NB4 (cell line): ENCODE measurements at regions not wholly inside any gene's neighbourhood (a gene's known extent, or its start where the extent isn't known, plus 50 kb on each side); places are given as distances from the start of the nearest gene placed in this dataset.

ENCODE experiments used
- MYC ChIP-seq: IDR thresholded peaks from 2 replicates; pipeline ENCODE4 v1.6.1; 2011; ENCODE audit warnings: low read depth, low read length
- POLR2A ChIP-seq: IDR thresholded peaks from 2 replicates; pipeline ENCODE4 v1.6.1; 2011; ENCODE audit warnings: mild to moderate bottlenecking; ENCODE audit not compliant: insufficient read length; ENCODE audit errors: extremely low read depth
- TF ChIP-seq, protein P1 (sequence below): IDR thresholded peaks from one replicate; pipeline ENCODE4 v1.5.1; 2012; ENCODE audit warnings: low read depth, low read length

DNA sequence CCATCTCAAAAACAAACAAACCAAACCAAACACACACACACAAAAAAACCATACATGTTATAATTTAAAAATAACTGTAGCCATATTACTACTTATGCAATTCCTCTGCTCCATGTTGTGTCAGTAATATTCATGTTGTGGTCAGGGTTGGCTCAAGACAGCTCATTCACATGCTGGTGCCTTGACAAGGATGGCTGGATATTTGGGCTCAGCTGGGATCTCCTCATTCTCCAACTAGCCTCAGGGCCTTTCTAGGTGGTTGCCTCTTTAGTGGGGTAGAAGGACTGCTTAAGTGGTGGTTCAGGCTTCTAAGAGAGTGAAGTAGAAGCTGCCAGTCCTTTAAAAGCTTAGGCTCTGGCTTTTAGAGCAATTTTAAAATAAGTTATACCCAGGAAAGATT is 189.3 kb downstream of the ADRA2A start:
- TF ChIP-seq, protein P1, sequence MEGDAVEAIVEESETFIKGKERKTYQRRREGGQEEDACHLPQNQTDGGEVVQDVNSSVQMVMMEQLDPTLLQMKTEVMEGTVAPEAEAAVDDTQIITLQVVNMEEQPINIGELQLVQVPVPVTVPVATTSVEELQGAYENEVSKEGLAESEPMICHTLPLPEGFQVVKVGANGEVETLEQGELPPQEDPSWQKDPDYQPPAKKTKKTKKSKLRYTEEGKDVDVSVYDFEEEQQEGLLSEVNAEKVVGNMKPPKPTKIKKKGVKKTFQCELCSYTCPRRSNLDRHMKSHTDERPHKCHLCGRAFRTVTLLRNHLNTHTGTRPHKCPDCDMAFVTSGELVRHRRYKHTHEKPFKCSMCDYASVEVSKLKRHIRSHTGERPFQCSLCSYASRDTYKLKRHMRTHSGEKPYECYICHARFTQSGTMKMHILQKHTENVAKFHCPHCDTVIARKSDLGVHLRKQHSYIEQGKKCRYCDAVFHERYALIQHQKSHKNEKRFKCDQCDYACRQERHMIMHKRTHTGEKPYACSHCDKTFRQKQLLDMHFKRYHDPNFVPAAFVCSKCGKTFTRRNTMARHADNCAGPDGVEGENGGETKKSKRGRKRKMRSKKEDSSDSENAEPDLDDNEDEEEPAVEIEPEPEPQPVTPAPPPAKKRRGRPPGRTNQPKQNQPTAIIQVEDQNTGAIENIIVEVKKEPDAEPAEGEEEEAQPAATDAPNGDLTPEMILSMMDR = no peak
- TF ChIP-seq POLR2A (no peak), MYC (no peak)
